ENCODE measurements at regions not wholly inside any gene's neighbourhood (a gene's known extent, or its start where the extent isn't known, plus 50 kb on each side); places are given as distances from the start of the nearest gene placed in this dataset.

DNA sequence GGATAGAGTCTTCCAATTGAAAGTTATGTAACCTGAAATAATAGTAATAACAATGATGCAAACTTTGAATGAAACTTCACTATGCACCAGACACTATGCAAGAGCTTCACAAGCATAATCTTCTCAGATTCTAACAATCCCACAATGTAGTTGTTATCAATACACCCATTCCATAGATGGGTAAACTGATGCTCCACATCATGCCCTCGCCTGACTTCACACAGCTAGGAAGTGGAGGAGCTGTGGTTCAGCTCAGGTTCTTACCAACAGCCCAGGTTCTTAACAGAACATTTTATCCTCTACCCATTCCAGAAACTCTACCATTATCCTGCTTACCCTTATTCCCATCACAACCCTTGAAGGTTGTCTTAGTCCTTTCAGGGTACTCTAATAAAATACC lies 50.4 kb upstream of the HMGXB4 start (continued):
- TF ChIP-seq, protein P1, sequence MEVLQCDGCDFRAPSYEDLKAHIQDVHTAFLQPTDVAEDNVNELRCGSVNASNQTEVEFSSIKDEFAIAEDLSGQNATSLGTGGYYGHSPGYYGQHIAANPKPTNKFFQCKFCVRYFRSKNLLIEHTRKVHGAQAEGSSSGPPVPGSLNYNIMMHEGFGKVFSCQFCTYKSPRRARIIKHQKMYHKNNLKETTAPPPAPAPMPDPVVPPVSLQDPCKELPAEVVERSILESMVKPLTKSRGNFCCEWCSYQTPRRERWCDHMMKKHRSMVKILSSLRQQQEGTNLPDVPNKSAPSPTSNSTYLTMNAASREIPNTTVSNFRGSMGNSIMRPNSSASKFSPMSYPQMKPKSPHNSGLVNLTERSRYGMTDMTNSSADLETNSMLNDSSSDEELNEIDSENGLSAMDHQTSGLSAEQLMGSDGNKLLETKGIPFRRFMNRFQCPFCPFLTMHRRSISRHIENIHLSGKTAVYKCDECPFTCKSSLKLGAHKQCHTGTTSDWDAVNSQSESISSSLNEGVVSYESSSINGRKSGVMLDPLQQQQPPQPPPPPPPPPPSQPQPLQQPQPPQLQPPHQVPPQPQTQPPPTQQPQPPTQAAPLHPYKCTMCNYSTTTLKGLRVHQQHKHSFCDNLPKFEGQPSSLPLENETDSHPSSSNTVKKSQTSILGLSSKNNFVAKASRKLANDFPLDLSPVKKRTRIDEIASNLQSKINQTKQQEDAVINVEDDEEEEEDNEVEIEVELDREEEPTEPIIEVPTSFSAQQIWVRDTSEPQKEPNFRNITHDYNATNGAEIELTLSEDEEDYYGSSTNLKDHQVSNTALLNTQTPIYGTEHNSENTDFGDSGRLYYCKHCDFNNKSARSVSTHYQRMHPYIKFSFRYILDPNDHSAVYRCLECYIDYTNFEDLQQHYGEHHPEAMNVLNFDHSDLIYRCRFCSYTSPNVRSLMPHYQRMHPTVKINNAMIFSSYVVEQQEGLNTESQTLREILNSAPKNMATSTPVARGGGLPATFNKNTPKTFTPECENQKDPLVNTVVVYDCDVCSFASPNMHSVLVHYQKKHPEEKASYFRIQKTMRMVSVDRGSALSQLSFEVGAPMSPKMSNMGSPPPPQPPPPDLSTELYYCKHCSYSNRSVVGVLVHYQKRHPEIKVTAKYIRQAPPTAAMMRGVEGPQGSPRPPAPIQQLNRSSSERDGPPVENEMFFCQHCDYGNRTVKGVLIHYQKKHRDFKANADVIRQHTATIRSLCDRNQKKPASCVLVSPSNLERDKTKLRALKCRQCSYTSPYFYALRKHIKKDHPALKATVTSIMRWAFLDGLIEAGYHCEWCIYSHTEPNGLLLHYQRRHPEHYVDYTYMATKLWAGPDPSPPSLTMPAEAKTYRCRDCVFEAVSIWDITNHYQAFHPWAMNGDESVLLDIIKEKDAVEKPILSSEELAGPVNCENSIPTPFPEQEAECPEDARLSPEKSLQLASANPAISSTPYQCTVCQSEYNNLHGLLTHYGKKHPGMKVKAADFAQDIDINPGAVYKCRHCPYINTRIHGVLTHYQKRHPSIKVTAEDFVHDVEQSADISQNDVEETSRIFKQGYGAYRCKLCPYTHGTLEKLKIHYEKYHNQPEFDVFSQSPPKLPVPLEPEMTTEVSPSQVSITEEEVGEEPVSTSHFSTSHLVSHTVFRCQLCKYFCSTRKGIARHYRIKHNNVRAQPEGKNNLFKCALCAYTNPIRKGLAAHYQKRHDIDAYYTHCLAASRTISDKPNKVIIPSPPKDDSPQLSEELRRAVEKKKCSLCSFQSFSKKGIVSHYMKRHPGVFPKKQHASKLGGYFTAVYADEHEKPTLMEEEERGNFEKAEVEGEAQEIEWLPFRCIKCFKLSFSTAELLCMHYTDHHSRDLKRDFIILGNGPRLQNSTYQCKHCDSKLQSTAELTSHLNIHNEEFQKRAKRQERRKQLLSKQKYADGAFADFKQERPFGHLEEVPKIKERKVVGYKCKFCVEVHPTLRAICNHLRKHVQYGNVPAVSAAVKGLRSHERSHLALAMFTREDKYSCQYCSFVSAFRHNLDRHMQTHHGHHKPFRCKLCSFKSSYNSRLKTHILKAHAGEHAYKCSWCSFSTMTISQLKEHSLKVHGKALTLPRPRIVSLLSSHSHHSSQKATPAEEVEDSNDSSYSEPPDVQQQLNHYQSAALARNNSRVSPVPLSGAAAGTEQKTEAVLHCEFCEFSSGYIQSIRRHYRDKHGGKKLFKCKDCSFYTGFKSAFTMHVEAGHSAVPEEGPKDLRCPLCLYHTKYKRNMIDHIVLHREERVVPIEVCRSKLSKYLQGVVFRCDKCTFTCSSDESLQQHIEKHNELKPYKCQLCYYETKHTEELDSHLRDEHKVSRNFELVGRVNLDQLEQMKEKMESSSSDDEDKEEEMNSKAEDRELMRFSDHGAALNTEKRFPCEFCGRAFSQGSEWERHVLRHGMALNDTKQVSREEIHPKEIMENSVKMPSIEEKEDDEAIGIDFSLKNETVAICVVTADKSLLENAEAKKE (CRISPR knock-in tag; IDR thresholded peaks at IDR 0.05), result no peak
- TF ChIP-seq JUNB (IDR thresholded peaks at IDR 0.05; ENCODE audit: unreplicated experiment), result no peak
- no peak for TF ChIP-seq STAT1 (IDR thresholded peaks at IDR 0.05; ENCODE audit: unreplicated experiment)
- no peak for TF ChIP-seq ETS1 (IDR thresholded peaks at IDR 0.05)
- no peak for TF ChIP-seq EZH2 (IDR thresholded peaks at IDR 0.05; ENCODE audit: low read depth, unreplicated experiment)
- TF ChIP-seq, protein P2, sequence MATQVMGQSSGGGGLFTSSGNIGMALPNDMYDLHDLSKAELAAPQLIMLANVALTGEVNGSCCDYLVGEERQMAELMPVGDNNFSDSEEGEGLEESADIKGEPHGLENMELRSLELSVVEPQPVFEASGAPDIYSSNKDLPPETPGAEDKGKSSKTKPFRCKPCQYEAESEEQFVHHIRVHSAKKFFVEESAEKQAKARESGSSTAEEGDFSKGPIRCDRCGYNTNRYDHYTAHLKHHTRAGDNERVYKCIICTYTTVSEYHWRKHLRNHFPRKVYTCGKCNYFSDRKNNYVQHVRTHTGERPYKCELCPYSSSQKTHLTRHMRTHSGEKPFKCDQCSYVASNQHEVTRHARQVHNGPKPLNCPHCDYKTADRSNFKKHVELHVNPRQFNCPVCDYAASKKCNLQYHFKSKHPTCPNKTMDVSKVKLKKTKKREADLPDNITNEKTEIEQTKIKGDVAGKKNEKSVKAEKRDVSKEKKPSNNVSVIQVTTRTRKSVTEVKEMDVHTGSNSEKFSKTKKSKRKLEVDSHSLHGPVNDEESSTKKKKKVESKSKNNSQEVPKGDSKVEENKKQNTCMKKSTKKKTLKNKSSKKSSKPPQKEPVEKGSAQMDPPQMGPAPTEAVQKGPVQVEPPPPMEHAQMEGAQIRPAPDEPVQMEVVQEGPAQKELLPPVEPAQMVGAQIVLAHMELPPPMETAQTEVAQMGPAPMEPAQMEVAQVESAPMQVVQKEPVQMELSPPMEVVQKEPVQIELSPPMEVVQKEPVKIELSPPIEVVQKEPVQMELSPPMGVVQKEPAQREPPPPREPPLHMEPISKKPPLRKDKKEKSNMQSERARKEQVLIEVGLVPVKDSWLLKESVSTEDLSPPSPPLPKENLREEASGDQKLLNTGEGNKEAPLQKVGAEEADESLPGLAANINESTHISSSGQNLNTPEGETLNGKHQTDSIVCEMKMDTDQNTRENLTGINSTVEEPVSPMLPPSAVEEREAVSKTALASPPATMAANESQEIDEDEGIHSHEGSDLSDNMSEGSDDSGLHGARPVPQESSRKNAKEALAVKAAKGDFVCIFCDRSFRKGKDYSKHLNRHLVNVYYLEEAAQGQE (IDR thresholded peaks at IDR 0.05; ENCODE audit: unreplicated experiment), result no peak
- no peak for TF ChIP-seq ZNF331 (CRISPR knock-in tag; IDR thresholded peaks at IDR 0.05; ENCODE audit: low read depth)
- TF ChIP-seq EZH2phosphoT487 (IDR thresholded peaks at IDR 0.05; ENCODE audit: unreplicated experiment), result no peak
- no peak for TF ChIP-seq POLR2AphosphoS5 (IDR thresholded peaks at IDR 0.05; ENCODE audit: low read depth)
